ENCODE measurements at regions not wholly inside any gene's neighbourhood (a gene's known extent, or its start where the extent isn't known, plus 50 kb on each side); places are given as distances from the start of the nearest gene placed in this dataset.

DNA sequence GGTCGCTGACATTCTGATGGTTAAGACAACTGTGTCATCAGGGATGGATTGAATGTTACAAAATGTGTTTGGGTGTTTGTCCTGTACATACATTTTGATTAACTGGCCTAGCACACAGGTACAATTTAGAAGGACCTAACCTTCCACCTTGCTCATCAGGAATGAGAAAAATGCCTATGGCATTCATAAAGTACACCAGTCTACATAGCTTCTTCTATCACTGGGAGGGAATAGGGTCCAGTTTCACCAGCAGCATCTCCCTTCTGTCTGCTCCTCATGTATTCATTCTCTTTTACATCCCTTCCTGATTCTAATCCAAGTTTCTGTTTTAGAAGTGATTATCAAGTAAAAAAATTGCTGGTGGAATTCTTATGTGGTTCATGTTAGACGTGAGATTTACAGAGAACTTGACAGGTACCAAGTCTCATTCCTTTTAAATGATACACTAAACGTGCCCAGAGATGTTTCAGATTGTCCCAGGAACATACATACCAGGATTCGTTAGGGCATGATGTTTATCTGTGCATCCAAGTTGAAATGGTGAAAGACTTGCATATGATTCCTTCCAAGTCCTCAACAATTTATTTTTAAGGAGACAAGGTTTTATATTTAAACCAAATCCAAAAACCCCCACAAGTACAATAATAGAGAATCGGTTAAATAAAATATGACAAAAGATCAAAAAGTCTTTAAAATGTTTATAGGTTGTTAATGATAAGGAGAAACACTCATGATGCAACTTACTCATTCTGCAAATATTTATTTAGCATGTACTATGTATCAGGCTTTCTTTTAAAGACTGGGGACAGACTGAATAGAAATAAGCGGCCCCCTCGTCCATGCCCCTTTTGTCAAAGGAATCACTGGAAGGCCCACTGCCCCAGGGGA is 359.1 kb downstream of the ZNF674 start:
- Mint-ChIP-seq H3K9me3 (no peaks in the 10 kb centered on the region), H3K27ac (no peak overlapping the region), H3K27me3 (ENCODE audit: insufficient read depth) (peaks cover 17% of the 10 kb centered on the region), H3K36me3 (ENCODE audit: low read depth) (no peaks in the 10 kb centered on the region), H3K4me1 (ENCODE audit: low read depth) (no peaks in the 10 kb centered on the region), H3K4me3 (no peak overlapping the region)
- TF ChIP-seq, protein P1, sequence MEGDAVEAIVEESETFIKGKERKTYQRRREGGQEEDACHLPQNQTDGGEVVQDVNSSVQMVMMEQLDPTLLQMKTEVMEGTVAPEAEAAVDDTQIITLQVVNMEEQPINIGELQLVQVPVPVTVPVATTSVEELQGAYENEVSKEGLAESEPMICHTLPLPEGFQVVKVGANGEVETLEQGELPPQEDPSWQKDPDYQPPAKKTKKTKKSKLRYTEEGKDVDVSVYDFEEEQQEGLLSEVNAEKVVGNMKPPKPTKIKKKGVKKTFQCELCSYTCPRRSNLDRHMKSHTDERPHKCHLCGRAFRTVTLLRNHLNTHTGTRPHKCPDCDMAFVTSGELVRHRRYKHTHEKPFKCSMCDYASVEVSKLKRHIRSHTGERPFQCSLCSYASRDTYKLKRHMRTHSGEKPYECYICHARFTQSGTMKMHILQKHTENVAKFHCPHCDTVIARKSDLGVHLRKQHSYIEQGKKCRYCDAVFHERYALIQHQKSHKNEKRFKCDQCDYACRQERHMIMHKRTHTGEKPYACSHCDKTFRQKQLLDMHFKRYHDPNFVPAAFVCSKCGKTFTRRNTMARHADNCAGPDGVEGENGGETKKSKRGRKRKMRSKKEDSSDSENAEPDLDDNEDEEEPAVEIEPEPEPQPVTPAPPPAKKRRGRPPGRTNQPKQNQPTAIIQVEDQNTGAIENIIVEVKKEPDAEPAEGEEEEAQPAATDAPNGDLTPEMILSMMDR (IDR thresholded peaks at IDR 0.05): no peak
- no peak for DNase-seq

GRCh38 chrX:46184749-46185148 is 360.5 kb downstream of the ZNF674 start:
- TF ChIP-seq, protein P1 (IDR thresholded peaks at IDR 0.05): no peak
- Mint-ChIP-seq H3K4me1 (ENCODE audit: low read depth) (peaks cover 9% of the 10 kb centered on the region), H3K9me3 (no peaks in the 10 kb centered on the region), H3K27me3 (ENCODE audit: insufficient read depth) (peaks cover 11% of the 10 kb centered on the region), H3K27ac (no peak overlapping the region), H3K36me3 (ENCODE audit: low read depth) (no peaks in the 10 kb centered on the region), H3K4me3 (no peak overlapping the region)
- DNase-seq: no peak

GRCh38 chrX:46180258-46180687 is 364.9 kb downstream of the ZNF674 start:
- Mint-ChIP-seq H3K27ac (no peak overlapping the region), H3K4me3 (no peak overlapping the region), H3K4me1 (ENCODE audit: low read depth) (peaks cover 14% of the 10 kb centered on the region), H3K27me3 (ENCODE audit: insufficient read depth) (peaks cover 3% of the 10 kb centered on the region), H3K36me3 (ENCODE audit: low read depth) (no peaks in the 10 kb centered on the region), H3K9me3 (no peaks in the 10 kb centered on the region)
- TF ChIP-seq, protein P1 (IDR thresholded peaks at IDR 0.05): no peak
- no peak for DNase-seq

DNA sequence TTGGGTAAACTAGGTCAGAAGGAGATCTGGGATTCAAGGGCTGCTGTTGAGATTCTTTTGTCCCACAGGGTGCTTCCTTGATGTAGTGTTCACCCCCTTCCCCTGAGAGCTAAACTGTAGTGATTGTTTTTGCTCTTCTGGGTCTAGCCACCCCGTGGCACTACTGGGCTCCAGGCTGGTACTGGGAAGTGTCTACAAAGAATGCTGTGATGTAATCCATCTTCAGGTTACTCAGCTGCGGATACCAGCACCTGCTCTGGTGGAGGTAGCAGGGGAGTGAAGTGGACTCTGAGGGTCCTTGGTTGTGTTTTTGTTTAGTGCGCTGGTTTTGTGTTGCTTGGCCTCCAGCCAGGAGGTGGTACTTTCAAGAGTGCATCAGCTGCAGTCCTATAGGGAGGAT is 365.5 kb downstream of the ZNF674 start:
- Mint-ChIP-seq H3K9me3 (no peaks in the 10 kb centered on the region), H3K4me3 (no peak overlapping the region), H3K4me1 (ENCODE audit: low read depth) (peaks cover 14% of the 10 kb centered on the region), H3K27ac (no peak overlapping the region), H3K27me3 (ENCODE audit: insufficient read depth) (peaks cover 3% of the 10 kb centered on the region), H3K36me3 (ENCODE audit: low read depth) (no peaks in the 10 kb centered on the region)
- no peak for DNase-seq
- TF ChIP-seq, protein P1 (IDR thresholded peaks at IDR 0.05): no peak

DNA sequence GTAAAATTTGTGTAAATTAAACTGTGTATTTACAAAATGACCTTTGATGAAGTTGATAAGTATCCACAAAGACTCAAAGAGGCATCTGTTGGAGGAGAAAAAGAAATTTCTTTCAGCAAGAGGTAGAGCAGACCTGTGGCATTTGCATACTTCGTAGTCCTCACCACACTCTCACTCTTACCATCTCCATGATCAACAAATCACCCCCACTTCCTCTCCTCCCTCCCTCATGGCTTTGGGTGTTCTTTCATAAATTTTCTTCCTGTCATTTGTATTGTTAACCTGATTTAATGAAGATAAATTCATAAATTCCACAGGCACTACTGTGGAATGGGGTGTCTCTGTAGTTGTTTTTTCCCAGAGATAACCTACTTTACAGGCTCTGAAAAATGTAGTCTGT is 366.5 kb downstream of the ZNF674 start:
- Mint-ChIP-seq H3K27ac (no peak overlapping the region), H3K4me1 (ENCODE audit: low read depth) (peaks cover 14% of the 10 kb centered on the region), H3K9me3 (no peaks in the 10 kb centered on the region), H3K36me3 (ENCODE audit: low read depth) (no peaks in the 10 kb centered on the region), H3K27me3 (ENCODE audit: insufficient read depth) (peaks cover 3% of the 10 kb centered on the region), H3K4me3 (no peak overlapping the region)
- DNase-seq: no peak
- TF ChIP-seq, protein P1 (IDR thresholded peaks at IDR 0.05): no peak

All from HFFc6 (cell line).